ENCODE measurements at regions not wholly inside any gene's neighbourhood (a gene's known extent, or its start where the extent isn't known, plus 50 kb on each side); places are given as distances from the start of the nearest gene placed in this dataset.
A peak's percentile ranks its signal among the peaks of the same experiment; 100 is the strongest.
"Not testable (repeated sequence)": the region's sequence is repeated elsewhere in the genome, so short reads cannot be mapped to it uniquely, and the experiment has no call there.

DNA sequence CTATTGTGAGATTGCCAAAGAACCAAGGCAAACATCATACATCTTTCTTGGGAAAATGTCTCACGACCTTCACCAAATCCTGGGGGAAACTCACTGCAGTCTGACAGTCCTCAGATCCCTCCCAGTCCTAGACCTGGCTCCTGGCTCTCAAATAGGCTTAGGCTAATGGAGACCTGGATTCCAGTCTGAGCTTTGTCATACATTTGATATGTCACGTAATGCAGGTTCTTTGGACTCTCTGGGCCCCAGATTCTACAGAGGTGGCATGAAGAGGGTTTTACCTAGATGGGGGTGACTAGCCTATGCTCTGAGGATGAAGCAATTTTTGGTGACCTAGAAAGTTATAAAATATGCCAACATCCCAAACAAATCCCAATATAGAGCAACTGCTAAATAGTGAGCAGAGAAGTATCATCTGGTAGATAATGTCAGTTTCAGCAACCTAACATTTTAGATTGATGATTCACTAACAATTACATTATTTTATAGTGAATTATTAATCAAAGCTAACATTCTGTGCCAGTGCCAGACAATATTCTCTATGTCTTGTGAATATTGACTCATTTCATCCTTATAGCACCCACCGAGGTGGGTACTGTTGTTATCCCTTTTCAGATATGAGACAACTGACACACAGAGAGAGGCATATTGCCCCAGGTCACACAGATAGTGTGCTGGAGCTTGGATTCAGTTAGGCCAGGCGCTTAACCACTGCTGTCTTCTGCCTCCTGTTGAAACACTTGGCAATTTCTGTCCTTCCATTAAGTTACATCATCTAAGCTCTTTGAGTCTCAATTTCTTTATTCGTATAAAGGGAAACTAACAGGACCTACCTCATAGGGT lies 195.4 kb upstream of the MAMLD1 start:
- DNase-seq, result no peak

GRCh38 chrX:150182161-150182560 lies 181.0 kb upstream of the MAMLD1 start:
- DNase-seq, result no peak

DNA sequence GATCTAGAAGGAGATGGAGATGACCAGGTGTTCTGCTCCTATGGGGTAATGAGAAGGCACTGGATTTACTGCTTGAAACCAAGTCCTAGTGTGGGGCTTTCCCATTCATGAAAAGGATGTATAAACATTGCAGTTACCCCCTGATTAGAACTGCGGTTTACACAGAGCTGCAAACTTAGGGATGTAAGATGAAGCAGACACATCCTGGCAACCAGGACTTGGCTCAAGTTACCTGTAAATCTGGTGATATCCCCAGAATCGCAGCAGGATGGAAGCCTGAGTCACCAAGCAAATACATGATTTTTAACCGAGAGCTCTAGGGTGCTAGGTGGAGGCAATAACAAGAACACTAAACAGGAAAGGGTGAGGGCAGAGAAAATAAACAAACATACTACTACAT lies 178.6 kb upstream of the MAMLD1 start:
- no peak for DNase-seq

DNA sequence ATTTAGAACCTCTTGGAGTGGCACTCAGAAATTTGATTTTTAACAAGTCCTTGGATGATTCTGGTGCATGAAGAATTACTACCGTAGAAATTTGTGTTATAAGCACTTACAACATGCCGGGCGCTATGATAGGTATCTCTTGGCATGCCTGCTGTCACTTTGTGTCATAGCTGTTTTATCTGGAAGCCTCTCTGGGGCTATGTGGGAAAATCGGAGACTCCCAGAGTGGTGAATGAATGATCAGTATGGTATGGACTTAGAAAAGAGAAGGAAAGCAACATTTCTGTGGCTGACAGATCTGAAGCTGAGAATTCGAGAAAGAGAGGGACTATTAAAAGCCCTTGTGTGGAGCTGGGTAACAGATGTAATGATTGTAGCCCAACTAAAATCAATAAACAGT lies 177.4 kb upstream of the MAMLD1 start:
- DNase-seq, result no peak

- no peak for DNase-seq
Observed at GRCh38 chrX:150192816-150193215, 170.3 kb upstream of the MAMLD1 start.

DNA sequence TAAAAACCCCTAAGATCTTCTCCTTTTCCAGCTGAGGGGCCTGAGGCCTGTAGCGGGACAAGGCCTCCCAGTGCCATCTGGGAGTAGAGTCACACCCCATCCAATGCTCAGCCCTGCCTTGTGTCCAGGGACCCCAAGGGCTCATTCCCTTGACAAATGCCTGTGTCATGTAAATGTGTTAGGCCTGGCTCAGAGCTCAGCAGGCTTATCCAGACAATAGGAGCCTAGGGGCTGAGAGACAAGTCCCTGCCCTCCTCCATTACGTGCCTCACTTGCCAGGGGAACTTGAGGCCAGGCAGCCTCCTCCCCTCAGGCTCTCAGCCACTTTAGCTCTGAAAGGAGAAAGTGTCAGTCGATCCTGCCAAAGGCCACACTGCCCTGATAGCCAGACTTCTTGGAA lies 166.8 kb upstream of the MAMLD1 start:
- DNase-seq, result no peak

GRCh38 chrX:150197388-150197787 lies 165.7 kb upstream of the MAMLD1 start:
- DNase-seq, result no peak

- DNase-seq, result no peak
Observed at GRCh38 chrX:150198776-150199175, 164.3 kb upstream of the MAMLD1 start.

GRCh38 chrX:150199181-150199580 lies 163.9 kb upstream of the MAMLD1 start:
- no peak for DNase-seq

DNA sequence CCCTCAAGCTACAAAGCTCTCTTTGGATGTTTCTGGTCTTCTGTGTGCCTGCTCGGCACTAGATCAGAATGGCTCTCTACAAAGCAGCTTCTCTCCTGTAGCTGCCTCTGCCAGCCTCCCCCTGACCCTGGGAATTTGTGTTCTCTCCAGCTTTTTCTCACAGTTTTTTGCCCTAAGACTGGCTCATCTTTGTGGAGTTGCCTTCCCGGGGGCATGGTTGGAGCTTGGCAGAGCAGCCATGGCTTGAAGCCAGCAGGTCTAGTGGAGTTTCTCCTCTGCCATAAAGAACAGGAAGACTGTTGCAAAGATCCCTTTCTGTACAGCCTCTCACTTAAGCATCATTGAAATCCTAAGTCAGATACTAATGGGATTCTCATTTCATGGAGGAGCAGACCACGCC lies 163.3 kb upstream of the MAMLD1 start:
- no peak for DNase-seq

DNA sequence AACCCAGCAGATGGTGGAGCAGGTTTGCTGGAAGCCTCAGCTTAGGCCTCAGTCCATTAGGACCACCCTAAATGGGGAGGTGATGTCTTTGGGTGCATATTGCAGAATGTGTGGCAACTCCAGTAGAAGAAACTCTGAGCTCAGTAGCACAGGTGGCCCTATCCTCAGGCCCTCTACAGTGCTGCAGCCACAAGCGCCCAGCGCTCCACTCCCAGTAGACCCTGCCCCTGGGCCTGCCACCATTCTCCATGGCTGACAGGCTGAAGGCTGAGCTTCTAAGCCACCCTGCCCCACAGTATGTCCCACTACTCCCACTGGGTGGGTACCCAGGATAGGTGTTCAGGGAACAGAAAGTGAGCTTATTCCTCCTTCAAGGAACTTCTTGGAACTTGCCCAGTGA lies 162.8 kb upstream of the MAMLD1 start:
- DNase-seq, result no peak

GRCh38 chrX:150200820-150201287 lies 162.3 kb upstream of the MAMLD1 start:
- DNase-seq, result peak; percentile 24

DNA sequence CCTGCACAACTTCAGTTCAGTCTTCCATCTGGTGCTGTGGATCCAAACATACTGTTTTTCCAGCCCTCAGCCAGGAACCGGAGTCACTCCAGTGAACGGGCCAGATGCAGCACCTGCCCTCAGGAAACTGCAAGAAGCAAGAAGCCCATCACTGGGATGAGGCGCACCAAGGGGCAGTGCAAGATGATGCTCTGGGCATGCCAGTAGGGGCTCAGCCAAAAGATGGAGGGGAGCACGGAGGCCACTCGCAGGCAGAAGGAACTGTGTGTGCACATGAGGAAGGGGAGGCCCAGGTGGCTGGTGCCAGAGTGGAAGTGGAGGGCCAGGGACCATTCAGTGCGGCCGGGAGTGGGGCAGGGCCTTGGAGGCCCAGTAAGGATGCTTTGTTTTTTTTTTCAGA lies 161.7 kb upstream of the MAMLD1 start:
- DNase-seq, result no peak

DNA sequence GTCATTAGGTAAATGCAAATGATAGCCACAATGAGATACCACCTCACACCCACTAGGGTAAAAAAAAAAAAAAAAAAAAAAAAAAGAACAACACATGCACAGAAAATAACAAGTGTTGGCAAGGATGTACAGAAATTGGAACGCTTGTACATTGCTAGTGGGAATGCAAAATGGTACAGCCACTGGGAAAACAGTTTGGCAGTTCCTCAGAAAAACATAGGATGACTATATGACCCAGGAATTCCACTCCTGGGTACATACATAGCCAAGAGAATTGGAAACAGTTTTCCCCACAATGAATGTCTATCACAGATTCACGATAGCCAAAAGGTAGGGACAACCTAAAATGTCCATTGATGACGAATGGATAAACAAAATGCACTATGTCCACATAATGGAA lies 161.3 kb upstream of the MAMLD1 start:
- DNase-seq, result no peak

- DNase-seq, result no peak
Observed at GRCh38 chrX:150202641-150203247, 160.4 kb upstream of the MAMLD1 start.

DNA sequence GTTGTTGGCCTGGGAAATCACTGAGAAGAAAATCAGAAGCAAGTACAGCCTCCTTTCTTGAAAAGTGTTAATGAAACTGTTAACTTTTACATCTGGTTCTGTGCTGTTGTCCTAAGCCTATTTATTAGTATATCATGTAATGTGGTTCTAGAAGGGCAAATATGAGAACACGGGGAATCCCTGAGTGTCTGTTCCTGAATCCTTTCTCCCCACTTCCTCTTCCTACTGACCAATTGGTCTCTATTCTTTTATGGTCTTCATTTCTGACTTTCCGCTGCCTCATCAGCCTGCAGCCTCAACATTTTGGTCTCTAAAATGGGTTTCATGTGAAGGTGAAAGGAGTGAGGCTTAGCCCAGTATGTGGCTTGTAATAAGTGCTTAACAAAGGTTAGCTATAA lies 159.9 kb upstream of the MAMLD1 start:
- no peak for DNase-seq

DNA sequence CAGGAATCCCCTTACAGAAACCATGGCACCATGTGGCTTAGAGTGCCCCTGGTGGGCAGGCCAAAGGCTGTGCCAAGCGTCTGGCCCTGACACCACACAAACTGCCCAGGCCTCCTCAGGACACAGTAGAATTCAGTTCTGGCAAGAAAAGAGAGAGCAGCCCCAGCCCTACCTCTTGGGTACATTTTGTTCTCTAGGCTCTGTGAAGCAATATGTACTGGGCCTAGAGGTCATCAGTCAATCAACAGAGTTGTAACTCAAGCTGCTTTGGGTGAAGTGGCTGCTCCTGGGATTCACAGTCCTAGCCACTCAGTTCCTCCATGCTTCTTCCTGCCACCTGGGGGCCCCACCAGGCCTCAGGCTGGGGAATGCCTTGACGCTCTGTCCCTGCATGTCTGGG lies 158.1 kb upstream of the MAMLD1 start:
- no peak for DNase-seq

DNA sequence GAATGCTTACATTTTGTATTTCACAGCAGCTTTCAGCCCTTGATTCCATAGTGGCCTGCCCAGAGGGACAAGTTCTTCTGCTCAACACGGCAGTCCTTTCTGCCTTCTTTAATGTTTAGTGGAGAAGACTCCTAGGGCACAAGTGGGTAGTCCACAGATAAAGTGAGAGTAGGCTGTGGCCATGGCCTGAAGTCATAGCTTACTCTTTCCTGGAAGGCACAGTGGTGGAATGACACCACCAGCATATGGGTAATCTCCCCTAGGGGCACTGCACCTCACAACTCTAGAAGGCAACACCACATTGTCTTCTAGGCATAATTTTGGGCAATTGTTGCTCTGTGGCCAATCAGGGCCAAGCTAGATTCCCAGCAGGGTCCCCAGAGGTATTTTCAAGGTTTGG lies 155.4 kb upstream of the MAMLD1 start:
- DNase-seq, result no peak

- DNase-seq, result no peak
Observed at GRCh38 chrX:150211988-150212387, 151.1 kb upstream of the MAMLD1 start.

DNA sequence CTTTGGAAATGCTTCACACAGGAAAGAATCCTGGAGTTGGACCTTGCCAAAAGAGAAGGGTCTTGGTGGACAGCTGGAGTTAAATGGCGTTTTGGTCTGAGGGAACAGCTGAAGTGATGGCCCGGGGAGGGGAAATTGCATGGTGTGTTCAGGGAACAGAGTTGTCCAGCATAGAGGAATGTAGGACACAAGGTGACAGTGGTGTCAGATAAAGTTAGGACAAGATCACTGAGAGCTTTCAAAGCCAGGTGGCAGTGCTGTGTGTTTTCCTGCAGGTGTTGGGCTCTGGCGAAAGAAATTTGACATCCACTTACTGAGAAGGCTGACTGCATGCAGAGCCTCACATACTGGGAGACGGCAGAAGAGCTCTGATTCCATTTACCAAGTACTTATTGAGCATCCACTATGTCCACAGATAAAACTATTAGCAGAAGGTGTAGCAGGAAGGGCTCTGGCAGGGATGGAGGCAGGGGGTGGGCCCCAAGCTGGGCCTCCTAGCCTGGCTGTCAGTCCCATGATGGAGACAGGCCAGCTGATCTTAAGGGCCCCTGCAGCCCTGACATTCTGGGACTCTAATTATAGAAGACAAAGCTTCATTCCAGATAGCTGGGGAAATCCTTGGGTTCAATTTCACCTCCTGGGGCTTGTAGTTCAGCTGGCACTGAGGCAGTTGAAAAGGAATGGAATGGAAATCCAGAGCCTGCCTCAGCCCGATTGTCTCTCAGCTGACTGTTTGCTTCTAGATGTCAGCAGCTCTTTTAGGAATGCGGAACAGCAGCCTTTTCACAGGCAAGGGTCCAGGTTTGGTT lies 150.2 kb upstream of the MAMLD1 start:
- DNase-seq, result no peak

DNA sequence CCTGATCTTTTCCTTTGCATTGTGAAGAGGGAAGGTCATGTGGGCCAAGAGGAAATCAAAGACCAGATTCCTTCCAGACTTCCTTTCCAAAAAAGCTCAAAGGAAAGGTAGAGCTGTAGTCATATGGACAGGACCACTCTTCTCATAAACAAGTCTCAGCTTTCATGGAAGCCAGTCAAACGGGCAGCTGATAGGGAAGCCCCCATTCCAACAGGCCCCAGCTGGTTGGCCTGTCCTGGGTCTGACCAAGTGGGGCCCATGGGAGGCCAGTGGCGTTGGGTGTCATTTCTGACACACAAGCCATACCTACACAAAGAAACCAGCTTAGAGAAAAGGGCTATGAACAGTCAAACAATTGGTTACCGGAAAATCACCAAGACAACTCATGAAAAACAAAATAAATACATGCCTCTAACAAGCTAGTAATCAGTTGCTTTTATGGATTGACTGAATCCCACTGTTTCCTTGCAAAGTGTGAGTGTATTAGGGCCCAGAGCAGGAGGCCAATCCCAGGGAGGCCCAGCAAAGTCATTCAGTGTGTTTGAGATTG lies 149.6 kb upstream of the MAMLD1 start:
- DNase-seq, result no peak

DNA sequence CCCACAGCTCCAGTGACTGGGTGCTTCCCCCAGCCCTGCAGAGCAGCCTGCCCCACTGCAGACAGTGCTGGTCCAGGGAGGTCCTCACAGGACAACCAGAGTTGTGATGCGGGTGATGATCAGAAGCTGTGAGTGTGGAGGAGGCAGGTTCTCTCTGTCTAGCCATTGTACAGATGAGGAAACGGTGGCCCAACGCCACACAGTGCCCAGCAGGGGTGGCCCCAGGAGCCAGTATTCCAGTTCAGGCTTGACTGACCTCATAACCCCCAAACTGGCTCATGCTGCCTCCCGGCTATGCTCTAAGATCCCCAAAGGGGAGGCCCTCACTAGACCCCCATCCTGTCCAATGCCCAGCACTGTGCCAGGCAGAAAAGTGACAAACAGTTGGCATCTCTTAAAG lies 147.1 kb upstream of the MAMLD1 start:
- DNase-seq, result not testable (repeated sequence)

GRCh38 chrX:150216716-150217115 lies 146.4 kb upstream of the MAMLD1 start:
- no peak for DNase-seq

- no peak for DNase-seq
Observed at GRCh38 chrX:150217609-150218008, 145.5 kb upstream of the MAMLD1 start.
